HG03280 (cell line): ENCODE measurements at regions not wholly inside any gene's neighbourhood (a gene's known extent, or its start where the extent isn't known, plus 50 kb on each side); places are given as distances from the start of the nearest gene placed in this dataset.
"Not testable (repeated sequence)": the region's sequence is repeated elsewhere in the genome, so short reads cannot be mapped to it uniquely, and the experiment has no call there.

Experiments
- ATAC-seq: cut with Tn5 transposase; IDR thresholded peaks from one replicate; pipeline ENCODE4 v1.9.1; 2021; ENCODE audit warnings: mild to moderate bottlenecking, moderate library complexity; ENCODE audit not compliant: unreplicated experiment

DNA sequence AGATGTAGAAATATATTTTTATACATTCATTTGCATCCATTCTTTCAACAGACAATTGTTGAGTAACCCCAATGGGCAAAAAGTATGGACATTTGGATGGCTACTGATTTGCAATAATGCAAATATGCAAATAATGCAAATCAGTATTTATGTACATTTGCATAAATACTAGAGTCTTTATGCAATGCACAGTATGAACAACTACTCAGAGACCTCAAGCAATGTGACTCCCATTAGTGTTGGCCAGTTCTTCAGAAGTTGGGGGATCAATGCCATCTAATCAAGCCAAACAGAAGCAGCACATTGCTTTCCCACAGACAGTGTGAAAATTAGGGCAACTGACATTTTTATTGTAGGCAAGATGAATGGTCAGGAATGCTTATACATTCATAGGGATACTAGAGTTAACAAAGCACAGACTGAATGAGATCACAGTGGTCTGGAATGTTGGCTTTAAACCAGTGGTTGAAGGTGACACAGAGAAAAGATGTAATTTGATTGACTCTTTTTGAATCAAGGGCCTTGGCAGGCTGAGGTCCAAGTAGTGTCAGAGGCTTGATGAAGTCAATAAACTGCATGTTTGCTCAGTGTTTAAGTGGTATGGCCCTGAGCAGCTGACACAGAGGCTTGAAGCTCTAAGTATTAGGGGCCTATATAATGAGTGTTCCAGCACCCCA, 256.6 kb downstream of the CTH start:
- no peak for ATAC-seq

DNA sequence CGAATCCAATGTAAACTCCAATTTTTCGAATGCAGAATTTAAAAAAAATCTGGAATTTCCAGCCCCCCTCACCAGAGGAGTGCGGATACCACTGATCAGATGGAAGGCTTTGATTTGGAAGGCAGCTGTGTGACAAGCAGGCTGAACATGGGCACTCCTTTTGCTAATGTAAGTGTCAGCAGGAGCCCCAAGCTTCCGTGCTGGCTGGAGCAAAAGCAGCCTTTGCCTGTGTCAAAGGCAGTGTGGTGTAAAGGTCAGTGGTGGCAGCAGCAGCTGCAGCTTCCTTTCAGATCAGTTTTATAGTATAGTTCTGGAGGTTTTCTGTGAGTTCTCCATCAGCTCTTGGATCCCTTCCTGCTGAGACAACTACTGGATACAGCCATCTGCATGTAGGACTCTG, 259.9 kb downstream of the CTH start:
- no peak for ATAC-seq

DNA sequence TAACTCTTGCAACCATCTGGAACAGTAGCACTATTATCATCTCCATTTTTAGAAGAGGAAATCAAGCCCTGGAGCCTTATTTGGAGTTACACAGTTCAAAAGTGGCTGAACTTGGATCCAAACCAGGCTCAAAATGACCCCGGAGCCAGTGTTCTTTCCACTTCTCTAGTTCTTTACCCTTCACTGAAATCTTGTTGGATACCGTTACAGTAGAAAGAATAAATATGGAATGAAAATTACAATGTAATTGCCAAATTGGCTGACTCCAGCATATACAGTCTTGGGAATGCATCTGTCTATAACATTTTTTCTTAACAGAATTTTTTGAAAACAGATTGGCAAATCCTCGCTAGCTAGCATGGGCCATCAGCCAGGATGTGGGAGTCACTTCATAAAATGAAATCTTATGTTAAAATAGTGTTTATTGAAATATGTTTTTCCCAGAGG, 261.4 kb downstream of the CTH start:
- no peak for ATAC-seq

DNA sequence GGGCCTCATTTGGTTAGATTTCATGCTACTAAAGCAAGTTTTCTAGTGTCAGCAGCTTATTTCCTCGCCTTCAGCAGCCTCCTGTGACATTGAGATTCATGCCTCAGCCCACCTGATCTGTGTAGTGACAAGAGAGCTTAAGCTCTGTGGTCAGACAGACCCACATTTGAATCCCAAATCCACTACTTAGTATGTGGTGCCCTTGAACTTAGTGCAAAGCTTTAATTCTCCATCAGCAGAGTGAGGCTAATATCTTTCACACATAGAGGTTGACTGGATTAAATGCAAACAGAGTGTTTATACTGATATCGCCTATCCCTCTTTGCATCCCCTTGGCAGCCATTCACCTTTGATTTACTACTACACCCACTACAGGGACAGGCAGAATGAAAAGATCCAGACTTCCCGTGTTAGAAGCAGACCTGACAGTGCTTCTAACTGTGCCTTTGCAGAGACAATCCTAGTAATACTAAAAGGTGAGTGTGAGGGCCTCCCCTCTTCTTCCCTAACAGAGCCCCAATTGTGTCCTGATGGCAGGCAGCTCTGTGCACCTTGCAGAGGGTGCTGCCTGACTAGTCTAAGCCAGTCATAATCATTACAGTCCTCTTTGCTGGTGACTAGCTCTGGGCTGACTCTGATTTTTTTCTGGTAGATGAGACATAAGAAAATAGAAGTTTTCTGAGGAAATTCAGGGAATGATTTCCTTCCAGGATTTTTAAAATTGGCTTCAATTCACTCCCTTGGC, 264.0 kb downstream of the CTH start:
- ATAC-seq = no peak

DNA sequence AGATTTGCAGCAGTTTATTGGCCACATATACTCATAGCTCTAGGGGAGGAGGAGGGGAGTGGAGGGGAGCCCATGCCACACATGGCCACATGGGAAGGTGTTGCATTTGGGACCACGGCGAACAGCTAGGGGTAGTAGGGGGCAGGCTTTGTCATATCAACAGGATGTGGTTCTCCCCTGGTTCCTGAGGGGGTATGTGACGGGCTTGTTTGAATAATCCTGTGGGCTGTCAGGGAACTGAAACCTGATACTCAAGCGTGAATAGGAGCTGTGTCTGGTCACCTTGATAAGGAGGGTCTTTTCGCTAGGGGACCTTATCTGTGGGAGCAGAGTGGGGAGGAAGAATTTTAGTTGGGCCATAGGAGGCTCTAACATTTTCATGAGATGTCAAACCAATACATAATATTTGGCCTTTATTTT, 264.7 kb downstream of the CTH start:
- ATAC-seq = no peak

DNA sequence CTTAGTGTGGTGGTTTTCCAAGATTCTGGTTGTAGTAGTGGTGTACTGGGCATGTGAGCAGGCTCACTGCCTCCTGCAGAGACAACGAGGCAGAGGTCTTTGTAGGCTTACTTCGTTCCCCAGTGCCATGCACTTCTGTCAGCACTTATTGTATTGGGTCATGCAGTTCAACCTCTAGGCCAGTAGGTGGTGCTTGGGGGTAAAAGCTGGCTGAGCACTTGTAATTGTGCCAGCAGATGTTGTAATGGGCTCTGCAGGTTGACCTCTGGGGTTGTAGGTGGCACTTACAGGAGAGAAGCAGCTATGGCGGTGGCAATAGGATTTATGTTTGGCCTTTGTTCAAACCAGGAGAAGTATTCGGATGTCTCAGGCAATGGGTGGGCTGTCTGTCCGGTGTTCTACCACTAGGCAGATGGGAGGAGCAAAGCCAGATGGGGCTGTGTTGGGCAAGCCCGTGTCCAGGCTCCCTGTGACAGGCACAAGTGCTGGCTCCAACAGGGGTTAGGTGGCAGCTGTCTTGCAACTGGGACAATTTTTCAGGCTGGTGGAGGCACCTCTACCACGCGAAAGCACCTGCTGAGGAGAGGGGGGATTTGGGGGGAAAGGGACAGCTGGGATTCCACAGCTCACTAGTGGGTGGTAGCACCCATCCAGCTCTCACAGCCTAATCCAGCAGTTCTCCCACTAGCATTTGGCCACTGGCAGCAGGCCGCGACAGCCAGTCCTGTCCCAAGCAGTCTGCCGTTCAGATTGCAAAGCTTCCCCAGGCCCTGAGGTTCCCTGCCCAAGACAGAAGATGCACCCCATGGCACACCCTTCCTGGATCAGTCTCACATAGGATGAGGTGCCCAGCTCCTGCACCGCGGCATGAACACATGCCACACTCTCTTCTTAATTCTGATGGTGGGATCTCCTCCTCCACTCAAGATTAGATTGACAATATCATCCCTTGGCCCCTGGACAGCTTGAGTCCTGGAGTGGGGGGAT, 274.5 kb downstream of the CTH start:
- ATAC-seq = peak; percentile 98

DNA sequence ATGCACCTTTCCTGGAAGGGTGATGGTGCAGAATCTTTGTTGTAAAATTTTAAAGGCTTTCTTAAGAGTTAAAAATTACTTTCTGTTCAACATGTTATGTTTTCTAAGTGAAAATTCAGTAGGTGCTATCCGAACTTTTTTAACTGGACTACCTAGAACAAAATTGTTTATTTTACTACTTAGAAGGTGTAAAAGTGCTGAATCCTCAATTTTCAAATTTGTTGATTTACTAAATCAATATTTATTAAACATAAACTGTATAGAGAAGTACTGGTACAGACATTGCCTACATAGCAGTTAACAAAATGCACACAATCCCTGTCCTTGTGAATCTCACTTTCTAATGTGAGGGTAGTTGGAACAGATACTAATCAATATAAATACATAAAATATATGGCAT, 277.5 kb downstream of the CTH start:
- no peak for ATAC-seq

DNA sequence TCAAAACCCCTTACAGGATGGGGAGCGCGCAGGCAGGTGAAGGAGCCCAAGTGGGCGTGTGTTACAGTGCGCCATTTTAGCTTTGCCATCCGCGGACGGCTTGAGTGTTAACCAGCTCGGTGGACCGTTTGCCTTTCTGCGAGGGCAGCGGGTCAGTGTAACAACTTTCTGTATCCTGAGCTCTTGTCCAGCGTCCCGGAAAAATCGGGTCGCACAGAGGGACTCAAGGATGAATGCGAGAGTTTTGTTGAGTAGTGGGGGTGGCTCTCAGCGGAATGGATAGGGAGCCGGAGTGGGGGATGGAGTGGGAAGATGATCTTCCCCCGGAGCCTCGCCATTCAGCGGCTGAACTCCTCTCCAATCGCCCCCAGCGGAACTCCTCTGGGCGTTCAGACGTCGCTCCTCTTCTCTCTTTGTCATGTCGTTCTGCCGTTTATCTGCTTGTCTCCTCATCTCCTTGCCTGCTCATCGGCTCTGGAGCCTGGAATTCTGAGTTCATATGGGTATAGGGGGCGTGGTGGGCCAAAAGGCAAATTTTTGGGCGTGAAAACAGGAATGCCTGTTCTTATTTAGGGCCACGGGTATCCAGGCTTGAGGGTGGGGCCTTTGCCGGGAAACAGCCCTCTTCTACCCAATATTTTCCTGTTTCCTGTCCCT, 295.4 kb downstream of the CTH start:
- no peak for ATAC-seq

DNA sequence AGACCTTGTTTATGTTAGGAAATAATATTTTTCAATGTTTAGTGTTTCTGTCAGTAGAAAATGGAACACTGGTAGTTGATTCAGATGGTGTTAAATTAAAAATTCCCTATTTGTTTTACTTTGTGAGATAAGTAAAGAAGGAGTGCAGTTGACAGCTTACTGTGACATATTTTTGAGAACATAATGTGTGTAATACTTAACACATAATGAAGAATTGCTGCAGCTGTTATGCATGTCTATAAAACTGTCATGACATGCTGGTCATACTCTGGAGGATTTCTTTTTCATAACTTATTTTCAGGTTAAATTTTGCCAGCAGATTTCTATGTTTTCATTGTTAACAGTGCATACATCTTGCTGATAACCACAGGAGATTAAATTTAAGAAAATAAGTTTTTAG, 296.1 kb downstream of the CTH start:
- ATAC-seq = no peak

DNA sequence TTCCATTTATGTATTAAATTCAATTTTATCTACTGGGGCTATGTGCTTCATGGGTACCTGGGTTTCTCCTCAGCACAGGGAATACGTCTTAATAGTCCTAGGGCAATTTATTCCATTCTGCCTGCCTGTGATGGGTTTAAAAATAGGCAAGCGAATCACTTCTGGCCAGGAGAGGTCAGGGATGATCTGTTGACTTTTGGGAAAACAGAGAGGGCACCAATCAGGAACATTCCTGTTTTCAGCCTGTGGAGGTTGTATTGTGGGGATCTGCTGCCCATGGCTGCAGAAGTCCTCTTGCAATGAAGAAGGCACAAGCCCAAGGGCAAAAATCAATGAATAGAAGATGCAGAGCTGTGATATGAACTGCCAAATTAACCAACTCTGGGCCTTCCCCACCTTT, 303.1 kb downstream of the CTH start:
- ATAC-seq = no peak

DNA sequence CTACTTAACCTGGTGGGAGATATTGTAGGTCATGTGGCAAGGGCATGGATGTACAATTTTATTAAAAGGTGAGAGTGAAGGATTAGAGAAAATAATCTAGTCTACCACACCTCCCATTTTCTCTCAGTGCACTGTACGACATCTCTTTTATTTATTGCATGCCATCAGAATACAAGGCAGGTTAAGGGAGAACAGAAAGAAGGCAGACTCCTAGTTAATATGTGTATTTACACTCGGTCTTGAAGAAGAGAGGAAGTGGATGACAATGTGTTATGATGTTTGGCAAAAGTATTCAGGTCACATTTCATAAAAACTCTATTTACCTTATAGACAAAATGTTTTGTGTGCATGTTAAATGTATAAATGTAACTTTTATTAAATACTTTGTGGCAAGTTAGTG, 306.1 kb downstream of the CTH start:
- no peak for ATAC-seq

DNA sequence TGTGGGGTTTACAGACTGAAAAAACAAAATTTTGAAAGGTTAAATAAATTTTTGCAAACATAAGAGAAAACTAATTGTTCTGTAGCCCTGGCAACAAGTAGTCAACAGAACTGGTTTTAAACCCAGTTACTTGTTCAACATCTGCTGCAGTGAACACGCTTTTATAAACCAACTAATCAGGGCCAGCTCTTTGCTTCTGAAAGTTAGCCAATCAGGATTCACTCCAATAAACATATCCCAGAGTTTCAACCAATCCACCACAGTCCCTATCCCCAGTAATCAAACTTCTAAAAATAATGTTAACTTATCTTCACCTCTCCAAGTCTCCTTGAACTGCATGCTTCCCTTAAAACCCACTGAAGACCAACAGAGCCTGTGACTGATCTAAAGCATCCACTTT, 306.6 kb downstream of the CTH start:
- no peak for ATAC-seq

DNA sequence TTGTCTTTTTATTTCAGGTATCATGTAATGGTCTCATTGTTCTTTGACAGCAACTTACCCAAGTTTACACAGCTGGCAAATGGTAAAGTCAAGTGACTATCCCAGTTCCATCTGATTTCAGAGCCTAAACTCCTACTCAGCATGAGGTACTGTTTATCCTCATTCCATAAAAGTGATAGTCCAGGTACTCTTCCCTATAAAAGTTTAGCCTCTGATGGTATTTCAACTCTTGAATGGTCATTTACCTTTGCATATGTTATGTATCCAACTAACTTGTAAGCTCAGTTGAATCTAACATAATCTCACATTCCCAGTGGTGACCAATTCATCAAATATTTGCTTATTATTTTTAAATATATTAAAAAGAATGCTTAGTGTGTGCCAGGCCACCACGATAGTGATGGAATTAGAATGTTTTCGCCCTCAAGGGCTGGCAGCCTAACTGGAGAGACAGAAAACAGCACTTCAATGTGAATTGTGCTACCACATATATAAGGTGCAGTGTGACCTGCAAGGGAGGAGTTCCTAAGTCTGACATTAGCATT, 307.1 kb downstream of the CTH start:
- ATAC-seq = no peak

DNA sequence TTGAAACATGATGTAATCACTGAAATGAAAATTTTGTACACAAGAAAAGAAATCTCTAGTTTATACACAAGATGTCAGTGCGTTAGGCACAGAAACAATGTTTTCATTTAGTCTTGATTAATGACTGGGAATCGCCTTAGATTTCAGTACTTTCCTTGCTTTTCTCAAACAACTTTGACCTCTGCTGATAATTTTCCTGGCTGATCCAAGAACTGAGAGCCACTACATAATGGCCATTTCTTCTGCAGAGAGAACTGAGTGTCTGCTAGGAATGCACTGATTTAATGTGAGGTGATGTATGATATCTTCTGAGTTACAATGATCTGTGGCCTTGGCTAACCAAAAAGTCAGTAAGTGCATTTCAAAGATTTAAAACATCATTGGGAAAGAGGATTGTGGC, 308.1 kb downstream of the CTH start:
- no peak for ATAC-seq

DNA sequence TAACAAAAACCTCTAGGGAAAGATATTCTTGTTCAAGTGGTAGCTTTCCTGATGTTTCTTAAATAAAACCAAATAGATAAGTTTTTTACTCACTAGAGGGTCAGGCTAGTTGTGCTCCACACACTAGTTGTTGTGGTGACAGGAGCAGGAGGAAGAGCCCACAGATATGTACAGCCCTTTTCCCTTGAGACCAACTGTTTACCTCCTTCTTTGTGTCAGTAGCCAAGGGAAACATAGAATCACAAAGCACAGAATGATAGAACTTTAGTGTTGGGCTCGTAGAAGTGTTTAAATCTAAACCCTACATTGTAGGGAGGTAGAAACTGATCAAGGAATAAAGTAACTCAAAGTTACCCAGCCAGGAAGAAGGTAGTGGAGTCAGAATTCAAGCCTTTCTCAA, 309.0 kb downstream of the CTH start:
- no peak for ATAC-seq

DNA sequence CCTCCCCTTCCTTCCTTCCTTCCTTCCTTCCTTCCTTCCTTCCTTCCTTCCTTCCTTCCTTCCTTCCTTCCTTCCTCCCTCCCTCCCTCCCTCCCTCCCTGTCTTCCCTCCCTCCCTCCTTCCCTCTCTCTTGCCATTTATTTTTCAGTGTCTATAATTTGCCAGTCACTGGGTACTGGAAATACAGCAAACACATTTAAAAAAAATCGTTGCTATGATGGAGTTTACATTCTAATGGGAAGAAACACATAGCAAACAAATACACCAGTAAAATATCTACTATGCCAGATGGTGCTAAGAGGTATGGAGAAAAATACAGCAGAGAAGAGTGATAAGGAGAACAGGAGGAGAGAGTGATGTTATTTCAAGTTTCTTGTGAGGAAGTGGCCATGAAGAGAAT, 309.5 kb downstream of the CTH start:
- no peak for ATAC-seq

DNA sequence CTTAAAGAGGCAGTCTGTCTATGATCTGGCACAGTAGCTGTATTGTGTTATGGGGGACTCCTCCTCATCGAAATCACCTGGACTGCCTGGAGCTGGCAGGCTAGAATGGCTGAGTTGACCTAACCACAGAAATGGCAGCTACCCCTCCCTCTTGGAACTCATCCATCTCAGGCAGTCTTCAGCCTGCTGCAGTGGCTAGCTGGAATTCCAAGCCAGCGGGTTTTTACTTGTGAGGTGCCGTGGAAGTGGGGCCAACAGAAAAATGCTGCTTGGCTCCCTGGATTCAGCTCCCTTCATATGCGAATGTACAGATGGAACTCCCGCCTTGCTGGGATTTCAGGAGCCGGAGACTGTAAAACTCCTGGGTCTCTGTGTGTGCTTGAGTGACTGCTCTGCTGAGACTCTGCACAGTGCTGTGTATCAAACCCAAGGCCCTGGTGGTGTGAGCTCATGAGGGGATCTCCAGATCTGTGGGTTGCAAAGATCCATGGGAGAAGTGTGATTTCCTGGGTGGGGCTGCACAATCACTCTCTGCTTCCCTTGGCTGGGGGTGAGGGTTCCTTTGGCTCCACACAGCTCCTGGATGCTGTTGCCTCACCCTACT, 316.9 kb downstream of the CTH start:
- no peak for ATAC-seq

DNA sequence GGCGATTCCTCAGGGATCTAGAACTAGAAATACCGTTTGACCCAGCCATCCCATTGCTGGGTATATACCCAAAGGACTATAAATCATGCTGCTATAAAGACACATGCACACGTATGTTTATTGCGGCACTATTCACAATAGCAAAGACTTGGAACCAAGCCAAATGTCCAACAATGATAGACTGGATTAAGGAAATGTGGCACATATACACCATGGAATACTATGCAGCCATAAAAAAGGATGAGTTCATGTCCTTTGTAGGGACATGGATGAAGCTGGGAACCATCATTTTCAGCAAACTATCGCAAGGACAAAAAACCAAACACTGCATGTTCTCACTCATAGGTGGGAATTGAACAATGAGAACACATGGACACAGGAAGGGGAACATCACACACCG, 311.1 kb downstream of the PTGER3 start:
- not testable (repeated sequence) for ATAC-seq

DNA sequence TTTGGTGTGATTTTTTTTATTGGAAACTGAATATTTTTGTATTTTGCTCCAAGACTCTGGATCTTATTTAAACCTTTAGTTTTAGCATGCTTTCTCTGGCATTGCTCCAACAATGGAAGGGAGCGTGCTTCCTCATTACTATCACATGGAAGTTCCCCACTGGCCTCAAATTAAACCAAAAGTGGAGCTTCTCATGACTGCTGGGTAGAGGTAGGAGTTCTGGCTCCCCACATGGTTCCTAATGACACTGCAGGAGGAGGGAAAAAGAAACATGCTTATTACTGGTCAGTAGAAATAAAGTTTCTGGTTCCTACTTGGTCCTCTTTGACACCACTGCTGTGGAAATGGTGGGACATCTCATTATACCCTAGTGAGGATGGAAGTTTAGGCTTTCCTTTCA, 310.5 kb downstream of the PTGER3 start:
- ATAC-seq = no peak

DNA sequence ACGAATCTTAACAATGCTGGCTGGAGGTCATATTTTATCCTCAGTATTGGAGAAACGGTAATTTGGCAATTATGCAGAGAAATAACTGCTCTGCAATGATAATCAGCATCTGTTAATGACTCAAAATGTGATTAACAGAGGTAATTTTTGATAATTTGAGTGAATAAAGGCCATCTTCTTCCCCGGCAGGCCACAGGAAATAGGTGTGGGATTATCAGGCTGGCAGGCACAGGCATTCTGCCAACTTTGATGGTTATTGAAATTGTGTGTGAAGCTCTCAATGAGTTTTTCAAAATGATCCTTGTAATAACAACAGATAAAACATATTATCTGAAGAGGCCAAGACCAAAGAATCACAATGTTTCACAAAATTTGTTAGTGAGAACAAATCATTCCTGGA, 309.0 kb downstream of the PTGER3 start:
- ATAC-seq = no peak
